ENCODE measurements at regions not wholly inside any gene's neighbourhood (a gene's known extent, or its start where the extent isn't known, plus 50 kb on each side); places are given as distances from the start of the nearest gene placed in this dataset.

DNA sequence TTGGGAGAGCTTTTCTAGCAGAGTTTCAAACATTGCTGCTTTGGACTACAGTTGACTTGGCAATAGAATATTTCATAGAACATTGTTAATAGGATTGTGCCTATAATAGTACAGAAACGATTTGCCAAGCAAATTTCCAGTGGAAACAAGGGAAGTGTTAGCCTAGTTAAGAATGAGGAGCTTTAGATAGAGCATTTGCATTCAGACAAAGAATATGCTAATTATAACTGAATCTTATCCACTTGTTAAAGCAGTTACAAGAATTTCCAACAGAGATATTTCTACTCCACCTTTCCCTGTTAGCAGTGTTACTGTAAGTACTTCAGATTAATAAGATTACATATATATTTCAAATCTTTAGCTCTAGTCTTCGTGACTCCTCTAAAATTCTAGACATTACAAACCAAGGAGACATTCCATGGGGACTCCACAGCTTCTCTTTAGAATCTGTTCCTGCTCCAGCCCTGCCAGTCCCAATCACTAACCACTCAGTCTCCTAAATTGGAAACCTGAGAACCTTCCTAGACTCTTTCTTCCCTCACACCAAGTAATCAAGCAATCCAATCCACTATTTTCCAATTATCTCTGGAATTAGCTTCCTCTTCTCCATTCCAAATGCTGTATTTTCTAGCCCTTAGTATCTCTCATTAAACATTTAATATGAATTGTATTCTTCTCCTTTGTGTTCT lies 141.8 kb upstream of the PBX1 start:
- H3K9me3 ChIP-seq: no peaks in the 10 kb centered on the region
- no peak overlapping the region for H3K4me3 ChIP-seq
- no peaks in the 10 kb centered on the region for H3K4me1 ChIP-seq
- no peak overlapping the region for H3K27ac ChIP-seq
- DNase-seq (ENCODE audit: low spot score in 2 of 2): no peak
- no peaks in the 10 kb centered on the region for H3K36me3 ChIP-seq
- TF ChIP-seq, protein P1, sequence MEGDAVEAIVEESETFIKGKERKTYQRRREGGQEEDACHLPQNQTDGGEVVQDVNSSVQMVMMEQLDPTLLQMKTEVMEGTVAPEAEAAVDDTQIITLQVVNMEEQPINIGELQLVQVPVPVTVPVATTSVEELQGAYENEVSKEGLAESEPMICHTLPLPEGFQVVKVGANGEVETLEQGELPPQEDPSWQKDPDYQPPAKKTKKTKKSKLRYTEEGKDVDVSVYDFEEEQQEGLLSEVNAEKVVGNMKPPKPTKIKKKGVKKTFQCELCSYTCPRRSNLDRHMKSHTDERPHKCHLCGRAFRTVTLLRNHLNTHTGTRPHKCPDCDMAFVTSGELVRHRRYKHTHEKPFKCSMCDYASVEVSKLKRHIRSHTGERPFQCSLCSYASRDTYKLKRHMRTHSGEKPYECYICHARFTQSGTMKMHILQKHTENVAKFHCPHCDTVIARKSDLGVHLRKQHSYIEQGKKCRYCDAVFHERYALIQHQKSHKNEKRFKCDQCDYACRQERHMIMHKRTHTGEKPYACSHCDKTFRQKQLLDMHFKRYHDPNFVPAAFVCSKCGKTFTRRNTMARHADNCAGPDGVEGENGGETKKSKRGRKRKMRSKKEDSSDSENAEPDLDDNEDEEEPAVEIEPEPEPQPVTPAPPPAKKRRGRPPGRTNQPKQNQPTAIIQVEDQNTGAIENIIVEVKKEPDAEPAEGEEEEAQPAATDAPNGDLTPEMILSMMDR (IDR thresholded peaks at IDR 0.05): no peak
- TF ChIP-seq POLR2A (IDR thresholded peaks at IDR 0.05) (no peak), POLR2AphosphoS5 (IDR thresholded peaks at IDR 0.05) (no peak)
- intact Hi-C loops (cut with DNase I; ENCODE audit: low total_unique reads): no loop called here
- no peaks in the 10 kb centered on the region for H3K27me3 ChIP-seq

DNA sequence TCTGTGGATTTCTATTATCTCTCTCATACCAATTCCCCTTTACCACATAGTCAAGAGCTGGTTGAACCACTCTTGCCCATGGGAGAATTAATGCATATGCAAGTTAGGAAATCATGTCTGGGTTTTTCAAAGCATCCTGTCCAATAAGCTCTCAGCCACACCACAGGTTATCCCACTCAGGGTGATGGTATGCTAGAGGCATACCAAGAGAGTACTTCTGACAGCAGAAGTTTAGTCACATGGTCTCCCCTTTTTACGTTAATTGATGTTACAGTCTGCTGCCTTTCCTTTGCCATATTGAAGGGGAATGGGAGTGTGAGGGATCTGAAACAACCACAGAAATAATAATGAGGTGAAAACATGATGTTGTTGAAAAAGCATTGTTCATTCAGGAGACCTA lies 135.8 kb upstream of the PBX1 start:
- H3K27me3 ChIP-seq: no peaks in the 10 kb centered on the region
- intact Hi-C loops (cut with DNase I; ENCODE audit: low total_unique reads): no loop called here
- TF ChIP-seq, protein P1 (IDR thresholded peaks at IDR 0.05): no peak
- no peak for TF ChIP-seq POLR2A (IDR thresholded peaks at IDR 0.05)
- TF ChIP-seq POLR2AphosphoS5 (IDR thresholded peaks at IDR 0.05): no peak
- no peak overlapping the region for H3K4me3 ChIP-seq
- no peaks in the 10 kb centered on the region for H3K4me1 ChIP-seq
- H3K9me3 ChIP-seq: no peaks in the 10 kb centered on the region
- DNase-seq (ENCODE audit: low spot score in 2 of 2): no peak
- no peak overlapping the region for H3K27ac ChIP-seq
- H3K36me3 ChIP-seq: no peaks in the 10 kb centered on the region

DNA sequence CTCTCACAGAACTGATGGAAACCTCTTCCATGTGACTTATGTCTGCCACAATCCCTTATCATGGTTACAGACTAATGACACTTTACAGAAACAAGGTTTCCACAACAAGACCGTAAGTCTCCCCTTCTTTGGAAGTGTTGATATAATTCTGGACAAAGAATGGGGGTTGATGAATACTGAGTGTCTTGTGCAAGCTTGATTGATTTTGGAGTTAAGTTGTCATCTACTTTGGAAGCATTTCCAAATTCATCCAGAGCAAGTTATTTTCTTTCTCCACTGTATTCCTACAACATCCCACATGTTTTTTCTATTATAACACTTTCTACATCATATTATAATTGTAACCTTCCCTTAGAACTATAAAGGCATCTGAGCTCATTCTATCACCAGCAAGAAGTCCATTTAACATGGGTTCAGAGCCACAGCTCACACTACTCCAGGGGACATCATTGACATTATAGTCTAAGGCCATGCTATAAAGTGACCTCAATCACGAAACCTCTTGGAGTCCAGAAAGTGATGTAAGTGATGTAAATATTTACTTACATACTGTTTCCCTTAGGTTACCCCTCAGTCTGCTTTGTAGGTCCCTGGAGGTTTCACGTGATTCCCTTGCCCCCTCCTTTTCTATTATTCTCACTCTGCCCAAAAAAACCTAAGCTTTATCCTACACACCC lies 125.7 kb upstream of the PBX1 start:
- Histone ChIP-seq H3K27me3 (no peaks in the 10 kb centered on the region), H3K27ac (no peak overlapping the region), H3K4me1 (no peaks in the 10 kb centered on the region), H3K36me3 (no peaks in the 10 kb centered on the region), H3K4me3 (no peak overlapping the region), H3K9me3 (no peaks in the 10 kb centered on the region)
- intact Hi-C loops (cut with DNase I; ENCODE audit: low total_unique reads): no loop called here
- no peak for DNase-seq (ENCODE audit: low spot score in 2 of 2)
- TF ChIP-seq POLR2AphosphoS5 (IDR thresholded peaks at IDR 0.05): peak in 1 of 3 donors; percentile 47
- TF ChIP-seq POLR2A (IDR thresholded peaks at IDR 0.05): no peak
- TF ChIP-seq, protein P1 (IDR thresholded peaks at IDR 0.05): no peak

DNA sequence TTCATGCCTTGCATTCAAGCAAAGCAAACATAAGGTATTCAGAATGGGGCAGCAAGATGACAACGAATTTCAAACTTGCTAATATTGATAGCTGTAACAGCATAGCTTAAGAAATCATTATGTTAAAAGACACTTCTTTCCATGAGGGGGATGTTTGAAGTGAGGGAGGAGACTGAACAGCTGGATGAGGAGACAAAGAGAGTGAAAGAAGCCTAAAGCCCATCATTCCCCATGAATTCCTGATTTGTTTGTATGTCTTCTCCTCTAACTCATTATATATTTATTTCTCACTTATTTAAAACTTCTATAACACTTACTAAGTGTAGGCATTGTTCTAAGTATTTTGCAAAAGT lies 125.2 kb upstream of the PBX1 start:
- intact Hi-C loops (cut with DNase I; ENCODE audit: low total_unique reads): no loop called here
- H3K36me3 ChIP-seq: no peaks in the 10 kb centered on the region
- DNase-seq (ENCODE audit: low spot score in 2 of 2): no peak
- no peak overlapping the region for H3K4me3 ChIP-seq
- H3K27me3 ChIP-seq: no peaks in the 10 kb centered on the region
- no peak overlapping the region for H3K27ac ChIP-seq
- H3K4me1 ChIP-seq: no peaks in the 10 kb centered on the region
- no peak for TF ChIP-seq POLR2AphosphoS5 (IDR thresholded peaks at IDR 0.05)
- no peak for TF ChIP-seq POLR2A (IDR thresholded peaks at IDR 0.05)
- TF ChIP-seq, protein P1 (IDR thresholded peaks at IDR 0.05): no peak
- H3K9me3 ChIP-seq: no peaks in the 10 kb centered on the region

DNA sequence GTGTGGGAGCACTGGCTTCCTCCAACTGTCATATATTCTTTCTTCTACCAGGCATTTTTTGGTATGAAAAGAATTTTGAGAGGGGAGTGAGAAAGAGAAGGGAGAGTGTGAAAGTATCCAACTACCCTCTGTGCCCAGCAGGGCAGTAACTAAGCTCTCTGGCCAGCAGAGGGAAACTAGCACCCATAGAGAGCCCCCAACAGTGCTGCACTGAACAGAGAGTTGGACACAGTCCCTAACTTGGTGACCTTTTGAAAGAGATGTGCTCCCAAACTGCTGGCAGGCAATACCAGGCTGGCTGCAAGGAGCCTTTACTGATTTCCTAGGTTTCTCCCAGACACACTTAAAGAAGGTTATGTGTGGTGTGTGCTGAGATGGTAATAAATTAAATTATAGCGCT lies 118.8 kb upstream of the PBX1 start:
- intact Hi-C loops (cut with DNase I; ENCODE audit: low total_unique reads): no loop called here
- Histone ChIP-seq H3K27me3 (no peaks in the 10 kb centered on the region), H3K27ac (no peak overlapping the region), H3K36me3 (no peaks in the 10 kb centered on the region), H3K4me1 (no peaks in the 10 kb centered on the region), H3K9me3 (no peaks in the 10 kb centered on the region), H3K4me3 (no peak overlapping the region)
- TF ChIP-seq POLR2A (IDR thresholded peaks at IDR 0.05) (no peak), POLR2AphosphoS5 (IDR thresholded peaks at IDR 0.05) (no peak)
- TF ChIP-seq, protein P1 (IDR thresholded peaks at IDR 0.05): no peak
- no peak for DNase-seq (ENCODE audit: low spot score in 2 of 2)
